ENCODE measurements at regions not wholly inside any gene's neighbourhood (a gene's known extent, or its start where the extent isn't known, plus 50 kb on each side); places are given as distances from the start of the nearest gene placed in this dataset.

DNA sequence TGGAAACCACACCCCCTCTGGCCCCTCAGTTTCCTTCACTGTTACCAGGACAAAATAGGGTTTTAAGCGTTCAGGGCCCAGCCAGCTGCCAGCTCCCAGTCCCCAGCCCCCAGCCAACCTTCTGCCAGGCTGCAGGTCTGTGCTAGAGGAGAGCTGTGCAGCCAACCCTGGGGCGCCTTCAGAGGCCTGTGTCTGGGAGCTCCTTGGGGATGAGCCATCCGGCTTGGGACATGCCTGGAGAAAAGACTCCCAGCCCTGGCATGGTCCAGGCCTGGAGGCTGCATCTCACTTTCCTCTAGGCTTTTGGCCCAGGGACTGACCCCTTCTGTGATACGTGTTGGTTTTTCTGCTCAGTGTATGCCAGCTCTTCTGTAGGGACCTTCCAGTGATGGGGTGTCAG, 487.6 kb upstream of the MGMT start:
- TF ChIP-seq POLR2A (IDR thresholded peaks at IDR 0.05): no peak
- TF ChIP-seq, protein P1, sequence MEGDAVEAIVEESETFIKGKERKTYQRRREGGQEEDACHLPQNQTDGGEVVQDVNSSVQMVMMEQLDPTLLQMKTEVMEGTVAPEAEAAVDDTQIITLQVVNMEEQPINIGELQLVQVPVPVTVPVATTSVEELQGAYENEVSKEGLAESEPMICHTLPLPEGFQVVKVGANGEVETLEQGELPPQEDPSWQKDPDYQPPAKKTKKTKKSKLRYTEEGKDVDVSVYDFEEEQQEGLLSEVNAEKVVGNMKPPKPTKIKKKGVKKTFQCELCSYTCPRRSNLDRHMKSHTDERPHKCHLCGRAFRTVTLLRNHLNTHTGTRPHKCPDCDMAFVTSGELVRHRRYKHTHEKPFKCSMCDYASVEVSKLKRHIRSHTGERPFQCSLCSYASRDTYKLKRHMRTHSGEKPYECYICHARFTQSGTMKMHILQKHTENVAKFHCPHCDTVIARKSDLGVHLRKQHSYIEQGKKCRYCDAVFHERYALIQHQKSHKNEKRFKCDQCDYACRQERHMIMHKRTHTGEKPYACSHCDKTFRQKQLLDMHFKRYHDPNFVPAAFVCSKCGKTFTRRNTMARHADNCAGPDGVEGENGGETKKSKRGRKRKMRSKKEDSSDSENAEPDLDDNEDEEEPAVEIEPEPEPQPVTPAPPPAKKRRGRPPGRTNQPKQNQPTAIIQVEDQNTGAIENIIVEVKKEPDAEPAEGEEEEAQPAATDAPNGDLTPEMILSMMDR (IDR thresholded peaks at IDR 0.05): no peak

Measured in uterus (tissue), 2 donors.